HEK293 (cell line): ENCODE measurements at regions not wholly inside any gene's neighbourhood (a gene's known extent, or its start where the extent isn't known, plus 50 kb on each side); places are given as distances from the start of the nearest gene placed in this dataset.

Source experiments
- CTCF ChIA-PET: fragments of 350-600 bp; formaldehyde crosslinking; extraction: SDS; loops from one replicate; lab custom pipeline; 2021; ENCODE audit warnings: antibody characterized with exemption; lab: Yijun Ruan, JAX
- POLR2A ChIA-PET: fragments of 300-600 bp; formaldehyde crosslinking; extraction: SDS; loops from one replicate; lab custom pipeline; 2020; ENCODE audit warnings: antibody characterized with exemption, inconsistent platforms; lab: Yijun Ruan, JAX
- H3K27ac ChIP-seq: fragments of 200-500 bp; sonication (Bioruptor generic); 2 replicates; pipeline ENCODE4 v1.5.1; 2014; ENCODE audit warnings: low read depth, low read length, control low read depth, inconsistent platforms; ENCODE audit errors: extremely low read depth
- H3K36me3 ChIP-seq, 2 experiments: fragments of 200-500 bp in 1 of 2; sonication (Bioruptor generic) in 1 of 2; 1 replicate in 1 of 2; 2 replicates in 1 of 2; pipeline ENCODE4 v1.5.1; 2014 to 2017; ENCODE audit warnings: inconsistent platforms in 2 of 2, low read length in 2 of 2; ENCODE audit not compliant: control insufficient read depth in 2 of 2, insufficient read depth in 1 of 2
- H3K4me1 ChIP-seq: fragments of 200-500 bp; sonication (Bioruptor generic); 2 replicates; pipeline ENCODE4 v1.5.1; 2014; ENCODE audit warnings: mild to moderate bottlenecking, low read length, inconsistent platforms; ENCODE audit not compliant: control insufficient read depth, insufficient read depth
- H3K4me3 ChIP-seq: 2 replicates; pipeline ENCODE4 v1.5.1; 2011; ENCODE audit warnings: low read depth, mild to moderate bottlenecking, control low read depth, low read length, moderate library complexity
- H3K9me3 ChIP-seq: fragments of 200-500 bp; sonication (Bioruptor generic); 2 replicates; pipeline ENCODE4 v1.5.1; 2014; ENCODE audit warnings: low read depth, low read length, inconsistent platforms; ENCODE audit not compliant: control insufficient read depth, insufficient read depth
- BCL11B ChIP-seq: fragments of 450-650 bp; formaldehyde crosslinking; IDR thresholded peaks from 2 replicates; pipeline ENCODE4 v1.5.1; 2016; ENCODE audit warnings: low read depth, missing biosample characterization, missing genetic modification characterization
- CTCF ChIP-seq: fragments of 450-650 bp; formaldehyde crosslinking; IDR thresholded peaks from 2 replicates; pipeline ENCODE4 v1.5.1; 2016; ENCODE audit warnings: missing biosample characterization, missing genetic modification characterization
- GFI1B ChIP-seq: fragments of 450-650 bp; formaldehyde crosslinking; IDR thresholded peaks from 2 replicates; pipeline ENCODE4 v1.5.1; 2016; ENCODE audit warnings: missing biosample characterization, missing genetic modification characterization
- SP2 ChIP-seq: fragments of 450-650 bp; formaldehyde crosslinking; IDR thresholded peaks from 2 replicates; pipeline ENCODE4 v1.5.1; 2016; ENCODE audit warnings: missing biosample characterization, missing genetic modification characterization
- ZBTB49 ChIP-seq: fragments of 450-650 bp; formaldehyde crosslinking; IDR thresholded peaks from 2 replicates; pipeline ENCODE4 v1.5.1; 2016; ENCODE audit warnings: missing biosample characterization, missing genetic modification characterization, low read depth
- ZBTB8A ChIP-seq: fragments of 450-650 bp; formaldehyde crosslinking; IDR thresholded peaks from 2 replicates; pipeline ENCODE4 v1.5.1; 2016; ENCODE audit warnings: missing biosample characterization, missing genetic modification characterization
- ZFP37 ChIP-seq: fragments of 450-650 bp; formaldehyde crosslinking; IDR thresholded peaks from 2 replicates; pipeline ENCODE4 v1.5.1; 2016; ENCODE audit warnings: missing biosample characterization, missing genetic modification characterization
- ZNF133 ChIP-seq: fragments of 450-650 bp; formaldehyde crosslinking; IDR thresholded peaks from 2 replicates; pipeline ENCODE4 v1.5.1; 2016; ENCODE audit warnings: missing biosample characterization, missing genetic modification characterization
- ZNF146 ChIP-seq: fragments of 450-650 bp; formaldehyde crosslinking; IDR thresholded peaks from 2 replicates; pipeline ENCODE4 v1.5.1; 2016; ENCODE audit warnings: missing biosample characterization, missing genetic modification characterization
- ZNF169 ChIP-seq: fragments of 450-650 bp; formaldehyde crosslinking; IDR thresholded peaks from 2 replicates; pipeline ENCODE4 v1.5.1; 2016; ENCODE audit warnings: missing biosample characterization, missing genetic modification characterization
- ZNF174 ChIP-seq: fragments of 450-650 bp; formaldehyde crosslinking; IDR thresholded peaks from 2 replicates; pipeline ENCODE4 v1.5.0; 2017; ENCODE audit warnings: missing biosample characterization, mild to moderate bottlenecking, missing genetic modification characterization
- ZNF175 ChIP-seq: fragments of 450-650 bp; formaldehyde crosslinking; IDR thresholded peaks from 2 replicates; pipeline ENCODE4 v1.5.1; 2016; ENCODE audit warnings: missing biosample characterization, missing genetic modification characterization
- ZNF292 ChIP-seq: fragments of 450-650 bp; formaldehyde crosslinking; IDR thresholded peaks from 2 replicates; pipeline ENCODE4 v1.5.1; 2016; ENCODE audit warnings: low read depth, missing biosample characterization, missing genetic modification characterization, borderline replicate concordance
- ZNF362 ChIP-seq: fragments of 450-650 bp; formaldehyde crosslinking; IDR thresholded peaks from 2 replicates; pipeline ENCODE4 v1.5.1; 2016; ENCODE audit warnings: missing biosample characterization, missing genetic modification characterization
- ZNF366 ChIP-seq: fragments of 450-650 bp; formaldehyde crosslinking; conservative IDR thresholded peaks from 2 replicates; pipeline ENCODE4 v1.5.1; 2016; ENCODE audit warnings: missing biosample characterization, missing genetic modification characterization
- ZNF426 ChIP-seq: fragments of 450-650 bp; formaldehyde crosslinking; IDR thresholded peaks from 2 replicates; pipeline ENCODE4 v1.5.1; 2017; ENCODE audit warnings: missing biosample characterization, missing genetic modification characterization, mild to moderate bottlenecking, inconsistent platforms, moderate library complexity
- ZNF433 ChIP-seq: fragments of 450-650 bp; formaldehyde crosslinking; IDR thresholded peaks from 2 replicates; pipeline ENCODE4 v1.5.1; 2016; ENCODE audit warnings: missing biosample characterization, missing genetic modification characterization, low read depth
- ZNF48 ChIP-seq: fragments of 450-650 bp; formaldehyde crosslinking; IDR thresholded peaks from 2 replicates; pipeline ENCODE4 v1.5.1; 2016; ENCODE audit warnings: missing biosample characterization, missing genetic modification characterization
- ZNF548 ChIP-seq: fragments of 450-650 bp; formaldehyde crosslinking; IDR thresholded peaks from 2 replicates; pipeline ENCODE4 v1.5.1; 2016; ENCODE audit warnings: missing biosample characterization, missing genetic modification characterization
- ZNF585B ChIP-seq: fragments of 450-650 bp; formaldehyde crosslinking; IDR thresholded peaks from 2 replicates; pipeline ENCODE4 v1.5.1; 2016; ENCODE audit warnings: missing biosample characterization, missing genetic modification characterization
- ZNF701 ChIP-seq: fragments of 450-650 bp; formaldehyde crosslinking; IDR thresholded peaks from 2 replicates; pipeline ENCODE4 v1.5.1; 2016; ENCODE audit warnings: missing biosample characterization, missing genetic modification characterization
- ZNF747 ChIP-seq: fragments of 450-650 bp; formaldehyde crosslinking; IDR thresholded peaks from 2 replicates; pipeline ENCODE4 v1.5.1; 2016; ENCODE audit warnings: missing biosample characterization, missing genetic modification characterization
- ZNF76 ChIP-seq: fragments of 450-650 bp; formaldehyde crosslinking; IDR thresholded peaks from 2 replicates; pipeline ENCODE4; 2016; ENCODE audit warnings: low read depth, missing biosample characterization, missing genetic modification characterization, borderline replicate concordance
- ZNF777 ChIP-seq: fragments of 450-650 bp; formaldehyde crosslinking; IDR thresholded peaks from 2 replicates; pipeline ENCODE4 v1.5.1; 2017; ENCODE audit warnings: missing biosample characterization, missing genetic modification characterization, borderline replicate concordance
- ZNF843 ChIP-seq: fragments of 450-650 bp; formaldehyde crosslinking; IDR thresholded peaks from 2 replicates; pipeline ENCODE4 v1.5.1; 2016; ENCODE audit warnings: missing biosample characterization, missing genetic modification characterization

GRCh38 chr6:26304797-26305640, 60.0 kb upstream of the BTN3A2 start (continued):
- no peak for TF ChIP-seq CTCF (tag by site-specific recombination)

GRCh38 chr6:26305641-26305969, 59.4 kb upstream of the BTN3A2 start:
- Histone ChIP-seq H3K36me3 (no peaks in the 10 kb centered on the region), H3K4me3 (no peak overlapping the region), H3K27ac (no peak overlapping the region), H3K4me1 (no peaks in the 10 kb centered on the region), H3K9me3 (no peaks in the 10 kb centered on the region)
- POLR2A ChIA-PET: interaction anchor here (1.0 to 1.3 kb wide), 2 partner anchors 20 to 89 kb away, joined by 4 read pairs; a partner anchor contains a TSS
- CTCF ChIA-PET: interaction anchor here (0.8 to 1.0 kb wide), 2 partner anchors 17 to 267 kb away, joined by 3 to 4 read pairs; no protein-coding TSS in a partner anchor
- TF ChIP-seq ZNF701 (tag by site-specific recombination): no peak
- TF ChIP-seq ZBTB8A (tag by site-specific recombination): no peak
- TF ChIP-seq ZNF146 (tag by site-specific recombination): no peak
- 0 out of 2 replicates have a peak, but pooled peaks have one; percentile 24 for TF ChIP-seq ZNF366 (tag by site-specific recombination)
- TF ChIP-seq ZNF777 (tag by site-specific recombination): no peak

GRCh38 chr6:26306232-26306631, 58.8 kb upstream of the BTN3A2 start:
- ChIA-PET POLR2A (no interaction called here), CTCF (no interaction called here)

GRCh38 chr6:26307850-26308249, 57.1 kb upstream of the BTN3A2 start:
- Histone ChIP-seq H3K9me3 (no peaks in the 10 kb centered on the region), H3K4me3 (no peak overlapping the region), H3K36me3 (no peaks in the 10 kb centered on the region), H3K4me1 (no peaks in the 10 kb centered on the region), H3K27ac (no peak overlapping the region)
- POLR2A ChIA-PET: interaction anchor here (1.4 kb wide), 1 partner anchor 103 kb away, joined by 3 read pairs; no protein-coding TSS in a partner anchor
- CTCF ChIA-PET: interaction anchor here (0.6 to 1.2 kb wide), 3 partner anchors 14 to 271 kb away, joined by 3 to 4 read pairs (median 3); no protein-coding TSS in a partner anchor
- TF ChIP-seq ZNF292 (tag by site-specific recombination) (no peak), ZNF169 (tag by site-specific recombination) (no peak), ZNF48 (tag by site-specific recombination) (no peak), ZNF777 (tag by site-specific recombination) (no peak), ZNF747 (tag by site-specific recombination) (no peak), ZNF174 (tag by site-specific recombination) (no peak), ZNF585B (tag by site-specific recombination) (no peak), ZNF362 (tag by site-specific recombination) (no peak), ZNF76 (tag by site-specific recombination) (no peak), ZNF433 (tag by site-specific recombination) (no peak), SP2 (tag by site-specific recombination) (no peak), ZNF175 (tag by site-specific recombination) (no peak), ZNF426 (tag by site-specific recombination) (no peak), ZFP37 (tag by site-specific recombination) (no peak)

More at GRCh38 chr6:26306232-26306631, 58.8 kb upstream of the BTN3A2 start:
- no peaks in the 10 kb centered on the region for H3K9me3 ChIP-seq
- H3K36me3 ChIP-seq: no peaks in the 10 kb centered on the region
- no peak overlapping the region for H3K27ac ChIP-seq
- no peak overlapping the region for H3K4me3 ChIP-seq
- H3K4me1 ChIP-seq: no peaks in the 10 kb centered on the region
- TF ChIP-seq GFI1B (tag by site-specific recombination) (no peak), ZNF548 (tag by site-specific recombination) (no peak), ZBTB49 (tag by site-specific recombination) (no peak), BCL11B (tag by site-specific recombination) (no peak), ZNF133 (tag by site-specific recombination) (no peak), ZNF843 (no peak)
